SK-N-SH treated with all-trans-retinoic acid at 6 μM for 48 hours (cell line): ENCODE measurements at regions not wholly inside any gene's neighbourhood (a gene's known extent, or its start where the extent isn't known, plus 50 kb on each side); places are given as distances from the start of the nearest gene placed in this dataset.

Experiments used
- ATAC-seq: fragments of 200-7000 bp; cut with Tn5 transposase; 3 replicates; pipeline ENCODE4 v1.9.1; 2020; ENCODE audit warnings: mild to moderate bottlenecking, moderate library complexity
- ARNTL ChIP-seq: fragments of 450-650 bp; formaldehyde crosslinking; IDR thresholded peaks from 2 replicates; pipeline ENCODE4 v1.5.0; 2020; ENCODE audit warnings: low read depth, mild to moderate bottlenecking, moderate library complexity, borderline replicate concordance
- CSDC2 ChIP-seq: fragments of 250-450 bp; sonication (Bioruptor Pico); IDR thresholded peaks from 2 replicates; pipeline ENCODE4 v1.5.0; 2020; ENCODE audit warnings: mild to moderate bottlenecking, moderate library complexity
- CSRNP3 ChIP-seq: fragments of 250-450 bp; sonication (Bioruptor Pico); IDR thresholded peaks from 2 replicates; pipeline ENCODE4 v1.5.1; 2021; ENCODE audit warnings: mild to moderate bottlenecking, moderate library complexity
- ESRRG ChIP-seq: fragments of 250-450 bp; sonication (Bioruptor Pico); IDR thresholded peaks from 2 replicates; pipeline ENCODE4 v1.6.1; 2021; ENCODE audit warnings: mild to moderate bottlenecking
- GLIS3 ChIP-seq: fragments of 250-450 bp; sonication (Bioruptor Pico); IDR thresholded peaks from 2 replicates; pipeline ENCODE4 v1.5.0; 2020; ENCODE audit warnings: mild to moderate bottlenecking, moderate library complexity
- ISL1 ChIP-seq: fragments of 250-450 bp; sonication (Bioruptor Pico); IDR thresholded peaks from 2 replicates; pipeline ENCODE4 v2.1.2; 2022; ENCODE audit warnings: mild to moderate bottlenecking, moderate library complexity
- PATZ1 ChIP-seq: fragments of 250-450 bp; sonication (Bioruptor Pico); IDR thresholded peaks from 2 replicates; pipeline ENCODE4 v1.8.0; 2020; ENCODE audit warnings: mild to moderate bottlenecking, moderate library complexity, borderline replicate concordance
- PPARA ChIP-seq: fragments of 250-450 bp; sonication (Bioruptor Pico); IDR thresholded peaks from 2 replicates; pipeline ENCODE4 v1.5.0; 2020; ENCODE audit warnings: mild to moderate bottlenecking, borderline replicate concordance
- RARB ChIP-seq: fragments of 250-450 bp; sonication (Bioruptor Pico); IDR thresholded peaks from 2 replicates; pipeline ENCODE4 v1.8.0; 2021; ENCODE audit warnings: mild to moderate bottlenecking, moderate library complexity
- SNAI2 ChIP-seq: fragments of 250-450 bp; sonication (Bioruptor Pico); IDR thresholded peaks from 2 replicates; pipeline ENCODE4 v1.5.0; 2020; ENCODE audit warnings: mild to moderate bottlenecking, moderate library complexity
- TCF4 ChIP-seq: fragments of 250-450 bp; sonication (Bioruptor Pico); IDR thresholded peaks from 2 replicates; pipeline ENCODE4 v1.8.0; 2021; ENCODE audit warnings: mild to moderate bottlenecking, moderate library complexity, borderline replicate concordance
- TOX ChIP-seq: fragments of 250-450 bp; sonication (Bioruptor Pico); IDR thresholded peaks from 2 replicates; pipeline ENCODE4 v1.8.0; 2021; ENCODE audit warnings: mild to moderate bottlenecking, moderate library complexity, borderline replicate concordance
- TSHZ2 ChIP-seq: fragments of 250-450 bp; sonication (Bioruptor Pico); IDR thresholded peaks from 2 replicates; pipeline ENCODE4 v1.5.0; 2020; ENCODE audit warnings: mild to moderate bottlenecking, moderate library complexity
- ZC3H10 ChIP-seq: fragments of 250-450 bp; sonication (Bioruptor Pico); IDR thresholded peaks from 2 replicates; pipeline ENCODE4 v1.5.1; 2021; ENCODE audit warnings: mild to moderate bottlenecking, moderate library complexity
- ZFP3 ChIP-seq: fragments of 250-450 bp; sonication (Bioruptor Pico); IDR thresholded peaks from 2 replicates; pipeline ENCODE4 v1.5.0; 2020; ENCODE audit warnings: mild to moderate bottlenecking, moderate library complexity
- ZFP30 ChIP-seq: fragments of 450-650 bp; formaldehyde crosslinking; IDR thresholded peaks from 2 replicates; pipeline ENCODE4 v1.5.0; 2022; ENCODE audit warnings: mild to moderate bottlenecking, moderate library complexity
- ZNF565 ChIP-seq: fragments of 450-650 bp; formaldehyde crosslinking; conservative IDR thresholded peaks from 2 replicates; pipeline ENCODE4 v1.5.0; 2020; ENCODE audit warnings: low read depth, mild to moderate bottlenecking, moderate library complexity
- ZNF70 ChIP-seq: fragments of 450-650 bp; formaldehyde crosslinking; IDR thresholded peaks from 2 replicates; pipeline ENCODE4 v1.5.0; 2020; ENCODE audit warnings: mild to moderate bottlenecking, moderate library complexity
- ZNF8 ChIP-seq: fragments of 450-650 bp; formaldehyde crosslinking; IDR thresholded peaks from 2 replicates; pipeline ENCODE4 v1.5.0; 2020; ENCODE audit warnings: mild to moderate bottlenecking, moderate library complexity
- TF ChIP-seq, protein P1 (sequence below): fragments of 250-450 bp; sonication (Bioruptor Pico); IDR thresholded peaks from 2 replicates; pipeline ENCODE4 v1.8.0; 2021; ENCODE audit warnings: low read depth, mild to moderate bottlenecking, moderate library complexity, borderline replicate concordance
- TF ChIP-seq, protein P2 (sequence below): fragments of 250-450 bp; sonication (Bioruptor Pico); IDR thresholded peaks from 2 replicates; pipeline ENCODE4 v1.5.1; 2020; ENCODE audit warnings: low read depth, mild to moderate bottlenecking, moderate library complexity

- ATAC-seq = no peak
- no peak for TF ChIP-seq RARB (CRISPR knock-in tag)
- TF ChIP-seq ARNTL (CRISPR knock-in tag) = no peak
- TF ChIP-seq TOX (CRISPR knock-in tag) = no peak
- no peak for TF ChIP-seq ISL1 (CRISPR knock-in tag)
- TF ChIP-seq, protein P1, sequence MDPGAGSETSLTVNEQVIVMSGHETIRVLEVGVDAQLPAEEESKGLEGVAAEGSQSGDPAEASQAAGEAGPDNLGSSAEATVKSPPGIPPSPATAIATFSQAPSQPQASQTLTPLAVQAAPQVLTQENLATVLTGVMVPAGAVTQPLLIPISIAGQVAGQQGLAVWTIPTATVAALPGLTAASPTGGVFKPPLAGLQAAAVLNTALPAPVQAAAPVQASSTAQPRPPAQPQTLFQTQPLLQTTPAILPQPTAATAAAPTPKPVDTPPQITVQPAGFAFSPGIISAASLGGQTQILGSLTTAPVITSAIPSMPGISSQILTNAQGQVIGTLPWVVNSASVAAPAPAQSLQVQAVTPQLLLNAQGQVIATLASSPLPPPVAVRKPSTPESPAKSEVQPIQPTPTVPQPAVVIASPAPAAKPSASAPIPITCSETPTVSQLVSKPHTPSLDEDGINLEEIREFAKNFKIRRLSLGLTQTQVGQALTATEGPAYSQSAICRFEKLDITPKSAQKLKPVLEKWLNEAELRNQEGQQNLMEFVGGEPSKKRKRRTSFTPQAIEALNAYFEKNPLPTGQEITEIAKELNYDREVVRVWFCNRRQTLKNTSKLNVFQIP = no peak
- TF ChIP-seq ZC3H10 = no peak
- TF ChIP-seq ZNF8 (CRISPR knock-in tag) = no peak
- no peak for TF ChIP-seq SNAI2 (CRISPR knock-in tag)
- no peak for TF ChIP-seq GLIS3
- TF ChIP-seq PPARA (CRISPR knock-in tag) = no peak
- TF ChIP-seq PATZ1 = no peak
- TF ChIP-seq, protein P2, sequence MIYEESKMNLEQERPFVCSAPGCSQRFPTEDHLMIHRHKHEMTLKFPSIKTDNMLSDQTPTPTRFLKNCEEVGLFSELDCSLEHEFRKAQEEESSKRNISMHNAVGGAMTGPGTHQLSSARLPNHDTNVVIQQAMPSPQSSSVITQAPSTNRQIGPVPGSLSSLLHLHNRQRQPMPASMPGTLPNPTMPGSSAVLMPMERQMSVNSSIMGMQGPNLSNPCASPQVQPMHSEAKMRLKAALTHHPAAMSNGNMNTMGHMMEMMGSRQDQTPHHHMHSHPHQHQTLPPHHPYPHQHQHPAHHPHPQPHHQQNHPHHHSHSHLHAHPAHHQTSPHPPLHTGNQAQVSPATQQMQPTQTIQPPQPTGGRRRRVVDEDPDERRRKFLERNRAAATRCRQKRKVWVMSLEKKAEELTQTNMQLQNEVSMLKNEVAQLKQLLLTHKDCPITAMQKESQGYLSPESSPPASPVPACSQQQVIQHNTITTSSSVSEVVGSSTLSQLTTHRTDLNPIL = no peak
- TF ChIP-seq ZFP3 (CRISPR knock-in tag) = no peak
- TF ChIP-seq TCF4 = no peak
- TF ChIP-seq TSHZ2 (CRISPR knock-in tag) = no peak
- TF ChIP-seq ZNF565 = no peak
- TF ChIP-seq CSRNP3 = no peak
- TF ChIP-seq ZFP30 = no peak
- TF ChIP-seq CSDC2 (CRISPR knock-in tag) = no peak
- TF ChIP-seq, all 23 proteins: peak for 0
These were observed 61.8 kb upstream of the ALX4 start for GRCh38 chr11:44371706-44372105.

GRCh38 chr11:44372989-44373388, 63.0 kb upstream of the ALX4 start:
- no peak for ATAC-seq
- no peak for TF ChIP-seq PPARA (CRISPR knock-in tag)
- no peak for TF ChIP-seq RARB (CRISPR knock-in tag)
- TF ChIP-seq ZFP3 (CRISPR knock-in tag) = no peak
- TF ChIP-seq, protein P1 = no peak
- no peak for TF ChIP-seq TSHZ2 (CRISPR knock-in tag)
- TF ChIP-seq ESRRG (CRISPR knock-in tag) = no peak
- TF ChIP-seq ARNTL (CRISPR knock-in tag) = no peak
- TF ChIP-seq ZNF8 (CRISPR knock-in tag) = no peak
- no peak for TF ChIP-seq CSRNP3
- no peak for TF ChIP-seq CSDC2 (CRISPR knock-in tag)
- no peak for TF ChIP-seq ZNF70 (CRISPR knock-in tag)
- TF ChIP-seq PATZ1 = no peak
- TF ChIP-seq SNAI2 (CRISPR knock-in tag) = no peak
